A673 (cell line): ENCODE measurements at regions not wholly inside any gene's neighbourhood (a gene's known extent, or its start where the extent isn't known, plus 50 kb on each side); places are given as distances from the start of the nearest gene placed in this dataset.

Experiments used
- EZH2 ChIP-seq: fragments of 200-600 bp; sonication (generic); IDR thresholded peaks from 2 replicates; pipeline ENCODE4 v1.6.1; 2017; ENCODE audit warnings: borderline replicate concordance, low read depth, mild to moderate bottlenecking, mixed read lengths, antibody characterized with exemption, low read length; ENCODE audit not compliant: poor library complexity, severe bottlenecking
- TF ChIP-seq, protein P1 (sequence below): fragments of 300-800, 200-600 bp; sonication (generic); conservative IDR thresholded peaks from 2 replicates; pipeline ENCODE4 v1.5.1; 2017; ENCODE audit warnings: low read depth, mild to moderate bottlenecking, antibody characterized with exemption, low read length, moderate library complexity, mixed read lengths

DNA sequence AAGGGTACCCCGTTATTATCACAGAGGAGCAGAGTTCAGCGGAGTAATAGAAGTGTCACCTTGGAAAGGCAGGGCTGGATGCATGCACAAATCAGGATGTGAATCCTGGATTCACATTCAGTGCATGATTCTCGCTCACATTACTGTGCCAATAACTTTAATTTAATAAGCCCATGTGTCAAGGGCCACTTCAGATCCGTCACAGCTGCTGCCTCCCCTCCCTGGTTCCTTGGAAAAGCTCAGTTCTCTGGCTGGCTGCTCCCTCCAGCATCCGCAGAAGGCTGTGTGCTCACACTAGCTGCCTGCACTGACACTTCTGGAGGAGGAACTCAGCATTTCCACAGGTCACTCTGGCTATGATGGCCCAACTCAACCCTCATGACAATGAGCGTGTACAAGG is 256.8 kb upstream of the ADAMTS16 start:
- TF ChIP-seq, protein P1, sequence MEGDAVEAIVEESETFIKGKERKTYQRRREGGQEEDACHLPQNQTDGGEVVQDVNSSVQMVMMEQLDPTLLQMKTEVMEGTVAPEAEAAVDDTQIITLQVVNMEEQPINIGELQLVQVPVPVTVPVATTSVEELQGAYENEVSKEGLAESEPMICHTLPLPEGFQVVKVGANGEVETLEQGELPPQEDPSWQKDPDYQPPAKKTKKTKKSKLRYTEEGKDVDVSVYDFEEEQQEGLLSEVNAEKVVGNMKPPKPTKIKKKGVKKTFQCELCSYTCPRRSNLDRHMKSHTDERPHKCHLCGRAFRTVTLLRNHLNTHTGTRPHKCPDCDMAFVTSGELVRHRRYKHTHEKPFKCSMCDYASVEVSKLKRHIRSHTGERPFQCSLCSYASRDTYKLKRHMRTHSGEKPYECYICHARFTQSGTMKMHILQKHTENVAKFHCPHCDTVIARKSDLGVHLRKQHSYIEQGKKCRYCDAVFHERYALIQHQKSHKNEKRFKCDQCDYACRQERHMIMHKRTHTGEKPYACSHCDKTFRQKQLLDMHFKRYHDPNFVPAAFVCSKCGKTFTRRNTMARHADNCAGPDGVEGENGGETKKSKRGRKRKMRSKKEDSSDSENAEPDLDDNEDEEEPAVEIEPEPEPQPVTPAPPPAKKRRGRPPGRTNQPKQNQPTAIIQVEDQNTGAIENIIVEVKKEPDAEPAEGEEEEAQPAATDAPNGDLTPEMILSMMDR = no peak
- TF ChIP-seq EZH2 = no peak
